Karpas-422 (cell line): ENCODE measurements at regions not wholly inside any gene's neighbourhood (a gene's known extent, or its start where the extent isn't known, plus 50 kb on each side); places are given as distances from the start of the nearest gene placed in this dataset.
A peak's percentile ranks its signal among the peaks of the same experiment; 100 is the strongest.

Experiments used
- DNase-seq: peaks from one replicate; pipeline ENCODE4 v3.0.0-alpha.2; 2015
- H2AFZ ChIP-seq: fragments of 200-600 bp; sonication (generic); 2 replicates; pipeline ENCODE4 v1.6.1; 2014; ENCODE audit warnings: antibody characterized with exemption, low read length, mixed read lengths
- H3K27ac ChIP-seq: fragments of 200-600 bp; sonication (generic); 2 replicates; pipeline ENCODE4 v1.5.1; 2014; ENCODE audit warnings: mild to moderate bottlenecking, low read length, moderate library complexity
- H3K27me3 ChIP-seq: fragments of 200-600 bp; sonication (generic); 2 replicates; pipeline ENCODE4 v1.6.1; 2014; ENCODE audit warnings: low read length, mixed read lengths
- H3K36me3 ChIP-seq: fragments of 200-600 bp; sonication (generic); 2 replicates; pipeline ENCODE4 v1.6.1; 2014; ENCODE audit warnings: low read length, mixed read lengths; ENCODE audit not compliant: insufficient read depth
- H3K4me1 ChIP-seq: fragments of 200-600 bp; sonication (generic); 2 replicates; pipeline ENCODE4 v1.6.1; 2014; ENCODE audit warnings: mild to moderate bottlenecking, low read length, mixed read lengths
- H3K4me2 ChIP-seq: fragments of 200-600 bp; sonication (generic); 2 replicates; pipeline ENCODE4 v1.6.1; 2014; ENCODE audit warnings: low read length, low read depth, mild to moderate bottlenecking; ENCODE audit not compliant: poor library complexity, severe bottlenecking
- H3K4me3 ChIP-seq: fragments of 200-600 bp; sonication (generic); 2 replicates; pipeline ENCODE4 v1.5.1; 2014; ENCODE audit warnings: mild to moderate bottlenecking, antibody characterized with exemption, low read length, mixed read lengths
- H3K79me2 ChIP-seq: fragments of 200-600 bp; sonication (generic); 2 replicates; pipeline ENCODE4 v1.6.1; 2014; ENCODE audit warnings: mild to moderate bottlenecking, low read length, mixed read lengths
- H3K9ac ChIP-seq: fragments of 200-600 bp; sonication (generic); 2 replicates; pipeline ENCODE4 v1.6.0; 2014; ENCODE audit warnings: low read length
- H3K9me2 ChIP-seq: fragments of 200-600 bp; sonication (generic), shearing (Covaris generic); replicated peaks from 2 replicates; pipeline ENCODE4 v1.6.0; 2014; ENCODE audit warnings: mild to moderate bottlenecking, low read length, moderate library complexity; ENCODE audit not compliant: insufficient read depth
- H3K9me3 ChIP-seq: fragments of 300-700, 200-600 bp; sonication (generic); 2 replicates; pipeline ENCODE4 v1.6.1; 2014; ENCODE audit warnings: low read length, mixed read lengths
- H4K20me1 ChIP-seq: fragments of 200-600 bp; sonication (generic); 2 replicates; pipeline ENCODE4 v1.6.1; 2014; ENCODE audit warnings: mild to moderate bottlenecking, antibody characterized with exemption, low read length, low read depth; ENCODE audit not compliant: insufficient read depth

DNA sequence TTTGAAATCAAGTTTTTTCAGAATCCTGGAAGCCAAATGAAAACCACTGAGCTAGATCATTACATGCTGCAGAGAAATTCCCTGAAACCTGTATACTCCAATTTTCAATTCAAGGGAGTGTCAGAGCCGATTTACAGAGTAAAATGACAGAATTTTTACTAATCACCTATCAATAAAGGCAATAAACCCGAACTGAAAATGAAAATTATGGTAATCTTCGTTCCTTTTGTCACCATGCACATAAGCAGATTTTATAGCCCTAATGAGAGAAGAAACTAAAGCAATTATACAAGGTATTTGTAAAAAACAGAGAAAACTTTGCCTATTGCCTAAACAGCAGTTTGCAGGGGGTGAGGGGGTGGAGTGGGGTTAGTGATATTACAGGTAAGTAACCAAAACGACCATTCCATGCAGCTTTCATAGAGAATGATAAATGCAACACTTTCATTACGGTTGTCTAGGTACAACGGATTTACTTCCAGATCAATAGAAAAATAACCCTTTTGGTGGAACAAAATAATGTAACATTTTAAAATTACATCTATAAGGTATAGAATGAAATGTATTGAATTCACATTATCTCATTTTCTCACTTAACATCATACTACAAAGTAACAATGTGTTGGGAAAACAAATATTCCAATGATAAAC, 115.2 kb upstream of the BEND6 start:
- Histone ChIP-seq H3K9me3 (no peaks in the 10 kb centered on the region), H3K4me3 (no peak overlapping the region), H3K9ac (no peak overlapping the region), H3K79me2 (no peaks in the 10 kb centered on the region), H3K27me3 (no peaks in the 10 kb centered on the region), H3K4me1 (no peaks in the 10 kb centered on the region), H3K27ac (no peak overlapping the region), H3K4me2 (no peak overlapping the region), H3K9me2 (no peaks in the 10 kb centered on the region), H4K20me1 (no peaks in the 10 kb centered on the region), H3K36me3 (no peaks in the 10 kb centered on the region), H2AFZ (no peak overlapping the region)
- DNase-seq, result peak; percentile 22

GRCh38 chr6:56838965-56839364, 115.9 kb upstream of the BEND6 start:
- no peak overlapping the region for H3K9ac ChIP-seq
- H3K79me2 ChIP-seq, result no peaks in the 10 kb centered on the region
- no peak overlapping the region for H3K27ac ChIP-seq
- no peaks in the 10 kb centered on the region for H3K36me3 ChIP-seq
- H3K4me3 ChIP-seq, result no peak overlapping the region
- no peaks in the 10 kb centered on the region for H3K9me2 ChIP-seq
- no peak overlapping the region for H3K4me2 ChIP-seq
- no peak for DNase-seq
- H2AFZ ChIP-seq, result no peak overlapping the region
- H3K27me3 ChIP-seq, result no peaks in the 10 kb centered on the region
- H3K4me1 ChIP-seq, result no peaks in the 10 kb centered on the region
- H3K9me3 ChIP-seq, result no peaks in the 10 kb centered on the region
- no peaks in the 10 kb centered on the region for H4K20me1 ChIP-seq

DNA sequence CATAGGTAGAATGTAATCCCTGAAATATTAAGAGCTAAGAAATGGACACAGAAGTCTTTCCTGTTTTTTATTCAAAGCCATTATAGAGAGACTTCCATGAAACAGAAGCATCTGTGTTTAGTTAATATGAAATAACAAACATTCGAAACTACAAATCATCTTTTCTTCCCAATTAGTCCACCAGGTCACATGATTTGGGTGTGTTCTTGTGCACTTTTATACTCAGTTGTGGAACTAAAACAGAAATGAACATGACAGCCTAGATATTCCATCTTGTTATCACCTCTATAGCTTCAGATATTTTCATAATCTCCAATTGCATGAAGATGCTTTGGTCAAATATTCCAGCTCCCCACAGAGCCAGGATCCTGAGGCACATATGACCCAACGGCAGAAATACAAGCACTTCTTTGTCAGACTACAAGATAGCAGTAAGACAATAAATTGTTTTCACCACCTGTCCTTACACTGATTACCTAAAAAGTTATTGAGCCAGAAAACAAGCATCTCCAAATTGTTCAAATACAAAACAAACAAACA, 116.8 kb upstream of the BEND6 start:
- H3K9ac ChIP-seq, result no peak overlapping the region
- no peaks in the 10 kb centered on the region for H3K79me2 ChIP-seq
- H3K4me3 ChIP-seq, result no peak overlapping the region
- peak; percentile 19 for DNase-seq
- no peak overlapping the region for H3K27ac ChIP-seq
- no peaks in the 10 kb centered on the region for H3K9me3 ChIP-seq
- no peaks in the 10 kb centered on the region for H3K27me3 ChIP-seq
- no peak overlapping the region for H2AFZ ChIP-seq
- no peak overlapping the region for H3K4me2 ChIP-seq
- H3K9me2 ChIP-seq, result no peaks in the 10 kb centered on the region
- no peaks in the 10 kb centered on the region for H3K4me1 ChIP-seq
- H3K36me3 ChIP-seq, result no peaks in the 10 kb centered on the region
- H4K20me1 ChIP-seq, result no peaks in the 10 kb centered on the region

- H3K9ac ChIP-seq, result no peak overlapping the region
- H3K27ac ChIP-seq, result no peak overlapping the region
- H3K9me3 ChIP-seq, result no peaks in the 10 kb centered on the region
- no peak overlapping the region for H3K4me3 ChIP-seq
- no peaks in the 10 kb centered on the region for H4K20me1 ChIP-seq
- H3K4me2 ChIP-seq, result no peak overlapping the region
- no peaks in the 10 kb centered on the region for H3K9me2 ChIP-seq
- H3K4me1 ChIP-seq, result no peaks in the 10 kb centered on the region
- H2AFZ ChIP-seq, result no peak overlapping the region
- DNase-seq, result peak; percentile 15
- no peaks in the 10 kb centered on the region for H3K79me2 ChIP-seq
- H3K27me3 ChIP-seq, result no peaks in the 10 kb centered on the region
- H3K36me3 ChIP-seq, result no peaks in the 10 kb centered on the region
Measured at GRCh38 chr6:56837322-56837894, 117.5 kb upstream of the BEND6 start.

DNA sequence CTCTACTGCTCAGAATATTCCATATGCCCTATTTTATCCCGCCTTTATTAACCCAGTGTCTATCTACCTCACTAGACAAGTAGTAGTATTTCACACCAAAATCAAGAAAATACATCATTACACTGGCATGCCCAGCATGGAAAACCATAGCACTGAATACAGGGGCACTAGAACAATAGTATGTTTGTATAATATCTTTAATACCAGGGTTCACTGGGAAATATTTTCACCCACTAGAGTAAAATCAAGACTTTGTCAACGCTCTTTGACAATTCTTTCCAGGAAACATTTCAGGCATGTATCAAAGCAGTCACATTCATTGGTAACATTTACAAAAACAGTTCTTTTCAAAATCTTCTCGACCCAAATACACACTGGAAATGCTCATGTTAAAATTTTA, 119.3 kb upstream of the BEND6 start:
- no peaks in the 10 kb centered on the region for H3K9me2 ChIP-seq
- no peaks in the 10 kb centered on the region for H4K20me1 ChIP-seq
- H3K9me3 ChIP-seq, result no peaks in the 10 kb centered on the region
- H2AFZ ChIP-seq, result no peak overlapping the region
- no peak overlapping the region for H3K9ac ChIP-seq
- H3K27ac ChIP-seq, result no peak overlapping the region
- H3K79me2 ChIP-seq, result no peaks in the 10 kb centered on the region
- H3K36me3 ChIP-seq, result no peaks in the 10 kb centered on the region
- H3K27me3 ChIP-seq, result no peaks in the 10 kb centered on the region
- no peaks in the 10 kb centered on the region for H3K4me1 ChIP-seq
- H3K4me3 ChIP-seq, result no peak overlapping the region
- DNase-seq, result peak; percentile 30
- no peak overlapping the region for H3K4me2 ChIP-seq

DNA sequence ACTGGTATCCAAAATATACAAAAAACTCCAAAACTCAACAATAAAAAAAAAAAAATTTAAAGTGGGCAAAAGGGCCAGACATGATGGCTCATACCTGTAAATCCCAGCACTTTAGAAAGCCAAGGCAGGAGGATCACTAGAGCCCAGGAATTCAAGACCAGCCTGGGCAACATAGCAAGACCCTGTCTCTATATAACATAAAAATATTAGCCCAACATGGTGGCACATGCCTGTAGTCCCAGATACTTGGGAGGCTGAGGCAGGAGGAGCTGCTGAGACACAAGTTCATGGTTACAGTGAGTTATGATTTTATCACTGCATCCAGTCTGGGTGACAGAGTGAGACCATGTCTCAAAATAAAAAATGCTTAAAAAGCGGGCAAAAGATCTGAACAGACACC, 121.0 kb upstream of the BEND6 start:
- Histone ChIP-seq H3K4me1 (no peaks in the 10 kb centered on the region), H4K20me1 (no peaks in the 10 kb centered on the region), H3K27me3 (no peaks in the 10 kb centered on the region), H3K36me3 (no peaks in the 10 kb centered on the region), H2AFZ (no peak overlapping the region), H3K4me2 (no peak overlapping the region), H3K27ac (no peak overlapping the region), H3K9me2 (no peaks in the 10 kb centered on the region), H3K9me3 (no peaks in the 10 kb centered on the region), H3K4me3 (no peak overlapping the region), H3K9ac (no peak overlapping the region), H3K79me2 (no peaks in the 10 kb centered on the region)
- DNase-seq, result peak; percentile 27

GRCh38 chr6:56833127-56833791, 121.6 kb upstream of the BEND6 start:
- Histone ChIP-seq H3K4me2 (no peak overlapping the region), H3K27ac (no peak overlapping the region), H3K4me1 (no peaks in the 10 kb centered on the region), H2AFZ (no peak overlapping the region), H3K9me3 (no peaks in the 10 kb centered on the region), H3K79me2 (no peaks in the 10 kb centered on the region), H3K36me3 (no peaks in the 10 kb centered on the region), H3K9me2 (no peaks in the 10 kb centered on the region), H3K9ac (no peak overlapping the region), H3K27me3 (no peaks in the 10 kb centered on the region), H3K4me3 (no peak overlapping the region), H4K20me1 (no peaks in the 10 kb centered on the region)
- DNase-seq, result no peak

- no peak overlapping the region for H3K27ac ChIP-seq
- H2AFZ ChIP-seq, result no peak overlapping the region
- no peaks in the 10 kb centered on the region for H3K9me2 ChIP-seq
- no peak overlapping the region for H3K9ac ChIP-seq
- H3K27me3 ChIP-seq, result no peaks in the 10 kb centered on the region
- no peak for DNase-seq
- no peaks in the 10 kb centered on the region for H4K20me1 ChIP-seq
- H3K4me3 ChIP-seq, result no peak overlapping the region
- no peaks in the 10 kb centered on the region for H3K36me3 ChIP-seq
- H3K4me2 ChIP-seq, result no peak overlapping the region
- no peaks in the 10 kb centered on the region for H3K9me3 ChIP-seq
- no peaks in the 10 kb centered on the region for H3K4me1 ChIP-seq
- no peaks in the 10 kb centered on the region for H3K79me2 ChIP-seq
Measured at GRCh38 chr6:56832225-56832624, 122.7 kb upstream of the BEND6 start.
